ENCODE measurements at regions not wholly inside any gene's neighbourhood (a gene's known extent, or its start where the extent isn't known, plus 50 kb on each side); places are given as distances from the start of the nearest gene placed in this dataset.
A peak's percentile ranks its signal among the peaks of the same experiment; 100 is the strongest.
"Not testable (repeated sequence)": the region's sequence is repeated elsewhere in the genome, so short reads cannot be mapped to it uniquely, and the experiment has no call there.

DNA sequence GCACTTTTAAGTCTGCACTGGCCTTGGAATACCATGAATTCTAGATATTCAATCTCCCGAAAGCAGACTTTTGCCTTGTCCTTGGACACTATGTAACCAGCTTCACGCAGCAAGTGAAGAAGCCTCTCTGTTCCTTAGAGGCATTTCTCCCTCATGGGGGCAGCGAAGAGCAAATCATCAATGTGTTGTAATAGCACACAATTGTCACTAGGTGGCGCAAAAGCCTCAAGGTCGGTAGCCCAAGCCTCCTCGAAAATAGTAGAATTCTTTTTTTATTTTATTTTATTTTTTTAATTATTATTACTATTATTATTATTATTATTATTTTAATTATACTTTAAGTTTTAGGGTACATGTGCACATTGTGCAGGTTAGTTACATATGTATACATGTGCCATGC lies 100.8 kb downstream of the ALG10 start:
- not testable (repeated sequence) for H3K4me3 ChIP-seq (ENCODE audit: low read depth, low read length)
- peak; percentile 65 for DNase-seq (ENCODE audit: low read depth)
- TF ChIP-seq, protein P1, sequence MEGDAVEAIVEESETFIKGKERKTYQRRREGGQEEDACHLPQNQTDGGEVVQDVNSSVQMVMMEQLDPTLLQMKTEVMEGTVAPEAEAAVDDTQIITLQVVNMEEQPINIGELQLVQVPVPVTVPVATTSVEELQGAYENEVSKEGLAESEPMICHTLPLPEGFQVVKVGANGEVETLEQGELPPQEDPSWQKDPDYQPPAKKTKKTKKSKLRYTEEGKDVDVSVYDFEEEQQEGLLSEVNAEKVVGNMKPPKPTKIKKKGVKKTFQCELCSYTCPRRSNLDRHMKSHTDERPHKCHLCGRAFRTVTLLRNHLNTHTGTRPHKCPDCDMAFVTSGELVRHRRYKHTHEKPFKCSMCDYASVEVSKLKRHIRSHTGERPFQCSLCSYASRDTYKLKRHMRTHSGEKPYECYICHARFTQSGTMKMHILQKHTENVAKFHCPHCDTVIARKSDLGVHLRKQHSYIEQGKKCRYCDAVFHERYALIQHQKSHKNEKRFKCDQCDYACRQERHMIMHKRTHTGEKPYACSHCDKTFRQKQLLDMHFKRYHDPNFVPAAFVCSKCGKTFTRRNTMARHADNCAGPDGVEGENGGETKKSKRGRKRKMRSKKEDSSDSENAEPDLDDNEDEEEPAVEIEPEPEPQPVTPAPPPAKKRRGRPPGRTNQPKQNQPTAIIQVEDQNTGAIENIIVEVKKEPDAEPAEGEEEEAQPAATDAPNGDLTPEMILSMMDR (IDR thresholded peaks at IDR 0.05; ENCODE audit: low read depth, low read length), result peak; percentile 90

GRCh38 chr12:34124608-34125007 lies 102.3 kb downstream of the ALG10 start:
- no peak overlapping the region for H3K4me3 ChIP-seq (ENCODE audit: low read depth, low read length)
- no peak for DNase-seq (ENCODE audit: low read depth)
- TF ChIP-seq, protein P1 (IDR thresholded peaks at IDR 0.05; ENCODE audit: low read depth, low read length), result no peak
- TF ChIP-seq, protein P2, sequence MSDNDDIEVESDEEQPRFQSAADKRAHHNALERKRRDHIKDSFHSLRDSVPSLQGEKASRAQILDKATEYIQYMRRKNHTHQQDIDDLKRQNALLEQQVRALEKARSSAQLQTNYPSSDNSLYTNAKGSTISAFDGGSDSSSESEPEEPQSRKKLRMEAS (IDR thresholded peaks at IDR 0.05; ENCODE audit: low read depth, low read length), result no peak
- TF ChIP-seq POLR2A (IDR thresholded peaks at IDR 0.05; ENCODE audit: extremely low read depth, insufficient read length), result no peak
- TF ChIP-seq MYC (IDR thresholded peaks at IDR 0.05; ENCODE audit: low read depth, low read length), result no peak

GRCh38 chr12:34126239-34126641 lies 103.9 kb downstream of the ALG10 start:
- H3K4me3 ChIP-seq (ENCODE audit: low read depth, low read length), result no peak overlapping the region
- DNase-seq (ENCODE audit: low read depth), result no peak
- TF ChIP-seq POLR2A (IDR thresholded peaks at IDR 0.05; ENCODE audit: extremely low read depth, insufficient read length) (no peak), MYC (IDR thresholded peaks at IDR 0.05; ENCODE audit: low read depth, low read length) (no peak)
- TF ChIP-seq, protein P1 (IDR thresholded peaks at IDR 0.05; ENCODE audit: low read depth, low read length), result no peak
- TF ChIP-seq, protein P2 (IDR thresholded peaks at IDR 0.05; ENCODE audit: low read depth, low read length), result no peak

GRCh38 chr12:34126805-34127204 lies 104.5 kb downstream of the ALG10 start:
- DNase-seq (ENCODE audit: low read depth), result no peak
- TF ChIP-seq, protein P2 (IDR thresholded peaks at IDR 0.05; ENCODE audit: low read depth, low read length), result no peak
- TF ChIP-seq, protein P1 (IDR thresholded peaks at IDR 0.05; ENCODE audit: low read depth, low read length), result no peak
- TF ChIP-seq POLR2A (IDR thresholded peaks at IDR 0.05; ENCODE audit: extremely low read depth, insufficient read length) (no peak), MYC (IDR thresholded peaks at IDR 0.05; ENCODE audit: low read depth, low read length) (no peak)

GRCh38 chr12:34127379-34127778 lies 105.1 kb downstream of the ALG10 start:
- not testable (repeated sequence) for H3K4me3 ChIP-seq (ENCODE audit: low read depth, low read length); DNase-seq (ENCODE audit: low read depth)

More at GRCh38 chr12:34126805-34127204, 104.5 kb downstream of the ALG10 start:
- H3K4me3 ChIP-seq (ENCODE audit: low read depth, low read length), result no peak overlapping the region

DNA sequence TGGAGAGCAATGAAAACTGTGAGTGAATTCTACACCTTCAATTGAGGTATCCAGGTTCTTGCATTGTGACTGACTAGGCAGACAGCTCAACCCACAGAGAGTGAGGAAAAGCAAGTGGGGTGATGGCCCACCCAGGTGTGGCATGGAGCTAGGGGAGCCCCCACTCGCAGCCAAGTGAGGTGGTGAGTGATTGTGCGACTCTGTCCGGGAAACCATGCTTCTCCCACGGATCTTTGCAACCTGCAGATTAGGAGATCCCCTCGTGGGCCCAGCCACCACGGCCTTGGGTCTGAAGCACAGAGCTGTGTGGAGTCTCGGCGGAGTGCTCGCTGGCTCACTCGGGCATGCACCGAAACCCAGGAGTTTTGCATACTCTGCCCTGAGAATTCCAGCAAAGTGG lies 120.1 kb downstream of the ALG10 start:
- H3K4me3 ChIP-seq (ENCODE audit: low read depth, low read length), result no peak overlapping the region
- DNase-seq (ENCODE audit: low read depth), result no peak
- TF ChIP-seq POLR2A (IDR thresholded peaks at IDR 0.05; ENCODE audit: extremely low read depth, insufficient read length) (no peak), MYC (IDR thresholded peaks at IDR 0.05; ENCODE audit: low read depth, low read length) (no peak)
- TF ChIP-seq, protein P2 (IDR thresholded peaks at IDR 0.05; ENCODE audit: low read depth, low read length), result no peak
- TF ChIP-seq, protein P1 (IDR thresholded peaks at IDR 0.05; ENCODE audit: low read depth, low read length), result no peak
